Transverse colon (tissue), 4 donors: ENCODE measurements at regions not wholly inside any gene's neighbourhood (a gene's known extent, or its start where the extent isn't known, plus 50 kb on each side); places are given as distances from the start of the nearest gene placed in this dataset.

Source experiments
- EP300 ChIP-seq: sonication (generic); formaldehyde crosslinking; IDR thresholded peaks from one replicate; pipeline ENCODE4 v1.6.1; 2017; ENCODE audit warnings: antibody characterized with exemption, low read depth
- POLR2A ChIP-seq: fragments of 450-650 bp; IDR thresholded peaks from one replicate; pipeline ENCODE4 v1.6.1; 2016; ENCODE audit warnings: antibody characterized with exemption, mild to moderate bottlenecking, moderate library complexity
- POLR2AphosphoS5 ChIP-seq, 3 donors: sonication (generic); formaldehyde crosslinking; IDR thresholded peaks; one replicate each; pipeline ENCODE4 v1.6.1; 2016; ENCODE audit warnings: antibody characterized with exemption in 3 of 3
- TF ChIP-seq, protein P1 (sequence below), 5 experiments: fragments of 200-600 bp in 3 of 5; fragments of 450-650 bp in 2 of 5; sonication (generic) in 3 of 5; IDR thresholded peaks; 1 replicate in 2 of 5; 2 replicates in 3 of 5; pipeline ENCODE4 v1.5.1; 2016 to 2017; ENCODE audit warnings: antibody characterized with exemption in 5 of 5, inconsistent platforms in 3 of 5, mild to moderate bottlenecking in 2 of 5, moderate library complexity in 1 of 5

GRCh38 chr5:174520420-174521396 is 203.7 kb upstream of the MSX2 start:
- TF ChIP-seq POLR2A (no peak), POLR2AphosphoS5 (IDR thresholded peaks at IDR 0.05) (no peak), EP300 (no peak)
- TF ChIP-seq, protein P1, sequence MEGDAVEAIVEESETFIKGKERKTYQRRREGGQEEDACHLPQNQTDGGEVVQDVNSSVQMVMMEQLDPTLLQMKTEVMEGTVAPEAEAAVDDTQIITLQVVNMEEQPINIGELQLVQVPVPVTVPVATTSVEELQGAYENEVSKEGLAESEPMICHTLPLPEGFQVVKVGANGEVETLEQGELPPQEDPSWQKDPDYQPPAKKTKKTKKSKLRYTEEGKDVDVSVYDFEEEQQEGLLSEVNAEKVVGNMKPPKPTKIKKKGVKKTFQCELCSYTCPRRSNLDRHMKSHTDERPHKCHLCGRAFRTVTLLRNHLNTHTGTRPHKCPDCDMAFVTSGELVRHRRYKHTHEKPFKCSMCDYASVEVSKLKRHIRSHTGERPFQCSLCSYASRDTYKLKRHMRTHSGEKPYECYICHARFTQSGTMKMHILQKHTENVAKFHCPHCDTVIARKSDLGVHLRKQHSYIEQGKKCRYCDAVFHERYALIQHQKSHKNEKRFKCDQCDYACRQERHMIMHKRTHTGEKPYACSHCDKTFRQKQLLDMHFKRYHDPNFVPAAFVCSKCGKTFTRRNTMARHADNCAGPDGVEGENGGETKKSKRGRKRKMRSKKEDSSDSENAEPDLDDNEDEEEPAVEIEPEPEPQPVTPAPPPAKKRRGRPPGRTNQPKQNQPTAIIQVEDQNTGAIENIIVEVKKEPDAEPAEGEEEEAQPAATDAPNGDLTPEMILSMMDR (IDR thresholded peaks at IDR 0.05), result no peak
